AG10803 (cell line): ENCODE measurements at regions not wholly inside any gene's neighbourhood (a gene's known extent, or its start where the extent isn't known, plus 50 kb on each side); places are given as distances from the start of the nearest gene placed in this dataset.
"Not testable (repeated sequence)": the region's sequence is repeated elsewhere in the genome, so short reads cannot be mapped to it uniquely, and the experiment has no call there.

Source experiments
- DNase-seq: peaks from one replicate; pipeline ENCODE4 v3.0.0; 2010; ENCODE audit warnings: low read depth
- H3K4me3 ChIP-seq: 2 replicates; pipeline ENCODE4 v1.5.1; 2011; ENCODE audit warnings: mild to moderate bottlenecking, low read length, control low read depth
- TF ChIP-seq, protein P1 (sequence below): conservative IDR thresholded peaks from 2 replicates; pipeline ENCODE4 v1.5.1; 2011; ENCODE audit warnings: mild to moderate bottlenecking, low read length, control low read depth, inconsistent platforms

DNA sequence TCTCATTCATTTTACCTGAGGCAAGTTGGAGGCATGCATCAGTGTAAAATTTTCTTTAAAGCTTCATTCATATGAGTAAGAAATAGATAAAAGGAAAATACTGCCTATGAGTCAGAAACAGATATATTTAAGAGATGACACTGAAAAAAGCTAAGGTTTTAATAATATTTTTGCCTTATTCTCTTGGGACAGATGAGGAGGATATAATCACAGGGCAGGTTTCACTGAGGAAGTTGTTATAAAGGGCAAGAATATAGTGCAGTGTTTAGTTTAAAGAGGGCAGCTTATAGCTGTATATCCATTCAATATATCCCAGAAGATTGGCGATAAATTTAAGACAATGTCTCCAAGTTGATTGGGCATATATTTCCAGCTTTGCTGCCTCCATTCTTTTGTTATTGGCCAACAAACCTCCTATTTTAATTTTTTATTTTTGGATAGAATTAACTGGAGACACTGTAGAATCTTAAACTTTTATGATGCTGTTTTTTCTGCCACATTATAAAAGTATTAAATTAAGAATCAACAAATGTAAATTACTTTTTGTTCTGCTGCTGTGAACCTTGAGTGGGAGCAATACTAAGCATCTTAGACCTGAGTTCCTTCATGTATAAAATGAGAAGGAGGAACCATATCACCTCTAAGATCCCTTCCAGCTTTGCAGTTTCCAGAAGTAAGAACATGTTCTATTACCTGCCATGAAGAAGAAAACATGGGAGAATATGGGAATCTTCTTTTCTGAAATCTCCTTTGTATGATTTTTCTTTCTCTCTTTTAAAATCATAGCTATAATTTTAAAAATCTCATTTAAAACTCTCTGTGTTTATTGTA is 171.6 kb downstream of the S1PR1 start:
- TF ChIP-seq, protein P1, sequence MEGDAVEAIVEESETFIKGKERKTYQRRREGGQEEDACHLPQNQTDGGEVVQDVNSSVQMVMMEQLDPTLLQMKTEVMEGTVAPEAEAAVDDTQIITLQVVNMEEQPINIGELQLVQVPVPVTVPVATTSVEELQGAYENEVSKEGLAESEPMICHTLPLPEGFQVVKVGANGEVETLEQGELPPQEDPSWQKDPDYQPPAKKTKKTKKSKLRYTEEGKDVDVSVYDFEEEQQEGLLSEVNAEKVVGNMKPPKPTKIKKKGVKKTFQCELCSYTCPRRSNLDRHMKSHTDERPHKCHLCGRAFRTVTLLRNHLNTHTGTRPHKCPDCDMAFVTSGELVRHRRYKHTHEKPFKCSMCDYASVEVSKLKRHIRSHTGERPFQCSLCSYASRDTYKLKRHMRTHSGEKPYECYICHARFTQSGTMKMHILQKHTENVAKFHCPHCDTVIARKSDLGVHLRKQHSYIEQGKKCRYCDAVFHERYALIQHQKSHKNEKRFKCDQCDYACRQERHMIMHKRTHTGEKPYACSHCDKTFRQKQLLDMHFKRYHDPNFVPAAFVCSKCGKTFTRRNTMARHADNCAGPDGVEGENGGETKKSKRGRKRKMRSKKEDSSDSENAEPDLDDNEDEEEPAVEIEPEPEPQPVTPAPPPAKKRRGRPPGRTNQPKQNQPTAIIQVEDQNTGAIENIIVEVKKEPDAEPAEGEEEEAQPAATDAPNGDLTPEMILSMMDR: no peak
- DNase-seq: no peak
- no peak overlapping the region for H3K4me3 ChIP-seq

DNA sequence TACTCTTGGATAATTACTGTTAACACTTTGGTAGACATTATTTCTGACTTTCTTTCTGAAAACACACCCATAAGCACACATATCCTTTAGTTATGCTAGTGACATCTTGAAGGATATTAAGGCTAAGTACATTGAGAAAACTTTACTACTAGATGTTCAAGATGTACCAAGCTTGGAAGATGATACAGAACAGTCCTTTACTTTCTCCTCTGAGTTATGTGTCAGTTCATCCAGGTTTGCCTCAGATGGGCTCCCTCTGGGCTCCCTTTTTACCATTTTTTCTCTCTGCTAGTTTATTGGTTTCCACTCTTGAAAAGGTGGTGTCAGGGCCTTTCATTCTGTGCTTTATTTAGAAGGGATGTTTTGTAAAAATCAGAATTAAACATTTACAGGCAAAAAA is 172.3 kb downstream of the S1PR1 start:
- DNase-seq: no peak
- TF ChIP-seq, protein P1: no peak
- H3K4me3 ChIP-seq: no peak overlapping the region

DNA sequence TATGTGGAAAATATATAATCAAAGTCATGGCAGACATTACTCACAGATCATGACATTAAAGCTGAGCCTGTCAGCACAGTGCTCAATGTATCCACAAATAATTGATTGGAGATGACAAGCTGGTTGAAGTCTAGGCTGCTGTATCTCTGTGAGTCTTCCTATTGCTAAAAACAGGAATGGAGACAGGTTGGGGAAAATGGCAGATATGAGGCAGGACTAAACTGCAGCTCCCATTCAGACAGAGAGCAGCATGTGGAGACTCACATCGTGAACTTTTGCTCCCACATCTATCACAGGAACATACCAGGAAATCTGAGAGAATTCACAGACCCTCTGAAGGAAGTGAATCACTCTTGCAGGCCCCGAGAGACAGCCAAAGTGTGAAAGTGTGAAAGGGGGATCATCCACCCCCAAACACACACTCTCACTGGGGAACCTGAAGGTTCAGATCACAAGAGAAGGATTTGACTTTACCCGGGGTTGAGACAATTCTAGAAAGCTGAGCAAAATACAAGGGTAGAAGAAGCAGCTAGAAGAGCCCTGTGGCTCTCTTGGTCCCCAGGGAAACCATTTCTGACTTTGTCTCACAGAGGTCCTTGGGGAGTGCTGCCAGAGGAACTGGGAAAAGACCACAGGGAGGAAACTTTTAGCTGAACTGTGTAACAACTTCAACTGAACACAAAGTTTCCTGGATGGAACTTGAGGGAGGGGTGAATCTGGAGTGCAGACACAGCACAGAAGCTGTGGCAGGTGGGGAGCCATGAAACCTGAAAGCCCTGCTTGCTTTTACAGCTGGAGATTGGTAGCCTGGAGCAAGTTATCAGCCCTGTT is 173.4 kb downstream of the S1PR1 start:
- no peak overlapping the region for H3K4me3 ChIP-seq
- TF ChIP-seq, protein P1: no peak
- no peak for DNase-seq

DNA sequence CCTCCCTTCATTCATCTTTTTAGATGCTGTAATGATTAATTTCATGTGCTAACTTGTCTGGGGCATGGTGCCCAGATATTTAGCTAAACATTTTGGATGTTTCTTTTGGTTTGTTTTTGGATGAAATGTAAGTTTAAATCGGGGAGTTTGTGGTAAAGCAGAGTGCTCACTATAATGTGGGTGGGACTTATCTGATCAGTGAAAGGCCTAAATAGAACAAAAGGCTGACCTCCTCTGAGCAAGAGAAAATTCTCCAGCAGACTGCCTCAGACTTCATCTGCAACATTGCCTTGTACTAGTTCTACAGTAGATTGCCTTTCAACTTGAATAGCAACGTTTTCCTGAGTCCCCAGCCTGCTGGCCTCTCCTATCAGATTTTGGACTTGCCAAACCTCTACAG is 183.6 kb downstream of the S1PR1 start:
- DNase-seq: no peak
- TF ChIP-seq, protein P1: no peak
- H3K4me3 ChIP-seq: no peak overlapping the region

DNA sequence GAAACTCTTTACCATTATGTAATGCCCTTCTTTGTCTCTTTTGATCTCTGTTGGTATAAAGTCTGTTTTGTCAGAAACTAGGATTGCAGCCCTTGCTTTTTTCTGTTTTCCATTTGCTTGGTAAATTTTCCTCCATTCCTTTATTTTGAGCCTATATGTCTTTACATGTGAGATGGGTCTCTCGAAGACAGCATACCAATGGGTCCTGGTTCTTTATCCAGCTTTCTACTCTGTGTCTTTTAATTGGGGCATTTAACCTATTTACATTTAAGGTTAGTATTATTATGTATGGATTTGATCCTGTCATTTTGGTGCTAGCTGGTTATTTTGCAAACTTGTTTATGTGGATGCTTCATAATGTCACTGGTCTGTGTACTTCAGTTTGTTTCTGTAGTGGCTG is 191.3 kb downstream of the S1PR1 start:
- DNase-seq, H3K4me3 ChIP-seq: not testable (repeated sequence)

DNA sequence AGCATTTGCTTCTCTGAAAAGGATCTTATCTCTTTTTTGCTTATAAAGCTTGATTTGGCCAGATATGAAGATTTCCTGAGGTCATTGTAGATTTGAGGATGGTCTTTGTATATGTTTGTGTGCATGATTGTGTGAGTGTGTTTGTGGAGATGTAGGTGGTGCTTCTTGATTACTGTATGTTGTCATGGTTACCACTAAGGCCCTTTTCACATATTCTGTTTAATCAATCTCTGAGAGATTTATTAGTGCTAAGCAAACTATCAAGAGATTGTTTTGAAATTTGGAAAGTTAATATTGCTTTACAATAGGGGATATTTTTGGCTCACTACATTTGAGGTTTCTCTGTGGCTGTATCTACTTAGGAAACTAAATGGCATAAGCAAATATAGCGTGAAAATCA is 191.7 kb downstream of the S1PR1 start:
- no peak for DNase-seq
- TF ChIP-seq, protein P1: no peak
- H3K4me3 ChIP-seq: no peak overlapping the region

DNA sequence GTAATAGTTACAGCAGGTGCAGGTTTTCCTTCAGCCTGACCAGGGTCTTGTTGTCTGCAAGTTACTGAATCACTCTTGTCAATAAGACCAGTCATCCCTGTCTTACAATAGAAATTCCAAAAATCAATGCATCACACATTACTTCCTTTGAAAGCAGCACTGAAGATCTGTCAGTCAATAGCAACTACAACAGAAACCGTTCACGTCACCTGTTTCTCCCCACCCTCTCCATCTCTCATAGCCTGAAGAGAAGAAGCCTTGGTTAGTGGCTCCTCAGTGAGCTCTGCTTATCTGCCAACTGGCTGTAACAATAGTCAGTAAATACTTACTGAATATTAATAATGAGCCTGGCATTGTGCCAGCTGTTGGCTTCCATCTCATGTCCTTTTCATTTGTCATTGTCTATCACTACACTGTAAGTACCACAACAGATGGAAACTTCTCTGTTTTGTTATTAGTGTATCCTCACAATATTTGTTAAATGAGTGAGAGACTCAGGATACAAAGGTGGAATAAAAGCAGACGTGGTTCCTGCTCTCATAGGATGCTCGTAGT is 195.2 kb downstream of the S1PR1 start:
- DNase-seq: no peak
- TF ChIP-seq, protein P1: no peak
- no peak overlapping the region for H3K4me3 ChIP-seq
